NCI-H446 treated with DMSO at 0.1 percent for 48 hours (cell line): ENCODE measurements at regions not wholly inside any gene's neighbourhood (a gene's known extent, or its start where the extent isn't known, plus 50 kb on each side); places are given as distances from the start of the nearest gene placed in this dataset.

Experiments used
- DNase-seq: peaks from one replicate; lab custom pipeline; 2025; lab: John Stamatoyannopoulos, UW

DNA sequence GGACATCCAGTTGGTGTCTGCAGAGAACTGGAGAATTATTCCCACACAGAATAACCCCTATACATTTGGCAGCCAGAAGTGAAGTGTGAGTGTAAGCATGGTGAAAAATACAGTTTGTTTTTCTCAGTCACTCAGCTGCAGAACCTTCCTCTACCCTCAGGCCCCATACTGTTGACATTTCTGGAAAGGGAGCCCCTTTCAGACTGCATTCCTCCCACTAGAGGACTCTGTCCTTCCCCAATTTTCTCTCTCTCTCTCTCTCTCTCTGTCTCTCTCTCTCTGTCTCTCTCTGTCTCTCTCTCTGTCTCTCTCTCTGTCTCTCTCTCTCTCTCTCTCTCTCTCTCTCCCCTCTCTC, 86.8 kb upstream of the STEAP1B start:
- no peak for DNase-seq

DNA sequence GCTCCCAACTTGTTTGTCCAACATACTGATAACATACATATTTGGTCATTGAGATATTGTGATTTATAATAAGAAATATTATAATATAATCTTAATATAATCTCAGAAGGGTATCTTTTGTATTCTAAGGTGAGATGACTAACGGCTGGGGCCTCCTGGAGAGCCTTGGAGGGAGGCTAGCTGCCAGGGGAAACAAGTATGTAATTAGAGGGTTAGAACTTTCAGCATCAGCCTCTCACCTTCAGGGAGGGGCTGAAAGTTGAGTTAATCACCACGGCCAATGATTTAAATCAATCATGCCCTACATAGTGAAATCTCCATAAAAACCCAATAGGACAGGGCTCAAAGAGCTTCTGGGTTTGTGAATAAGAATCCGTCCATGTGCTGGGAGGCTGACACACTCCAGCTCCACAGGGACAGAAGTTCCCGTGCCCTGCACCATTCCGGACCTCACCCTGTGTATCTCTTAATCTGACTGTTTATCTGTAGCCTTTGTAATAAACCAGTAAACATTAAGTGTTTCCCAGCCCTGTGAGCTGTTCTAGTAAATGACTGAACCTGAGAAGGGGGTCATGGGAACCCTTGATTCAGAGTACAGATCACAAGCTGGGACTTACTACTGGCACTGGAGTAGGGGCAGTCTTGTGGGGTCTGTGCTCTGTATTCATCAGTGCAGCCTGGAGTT, 86.3 kb upstream of the STEAP1B start:
- DNase-seq: no peak

DNA sequence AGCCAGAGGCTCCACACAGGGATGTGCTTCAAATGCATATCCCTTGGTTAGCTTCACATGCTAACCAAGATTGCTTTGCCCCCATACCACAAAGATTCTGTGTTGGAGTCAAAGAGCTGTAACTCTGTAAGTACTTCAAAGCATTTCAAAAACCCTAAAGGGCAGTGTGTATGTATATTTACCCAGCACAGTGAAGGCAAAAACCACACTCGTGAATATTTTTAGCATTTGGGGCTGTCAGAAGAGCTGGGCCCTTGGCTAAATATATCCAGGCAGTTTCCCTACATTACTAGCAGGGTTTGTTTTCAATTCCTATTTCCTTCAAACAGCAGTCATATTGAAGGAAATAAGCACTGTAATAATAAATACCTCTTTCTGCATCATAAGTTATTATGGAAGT, 84.2 kb upstream of the STEAP1B start:
- no peak for DNase-seq

DNA sequence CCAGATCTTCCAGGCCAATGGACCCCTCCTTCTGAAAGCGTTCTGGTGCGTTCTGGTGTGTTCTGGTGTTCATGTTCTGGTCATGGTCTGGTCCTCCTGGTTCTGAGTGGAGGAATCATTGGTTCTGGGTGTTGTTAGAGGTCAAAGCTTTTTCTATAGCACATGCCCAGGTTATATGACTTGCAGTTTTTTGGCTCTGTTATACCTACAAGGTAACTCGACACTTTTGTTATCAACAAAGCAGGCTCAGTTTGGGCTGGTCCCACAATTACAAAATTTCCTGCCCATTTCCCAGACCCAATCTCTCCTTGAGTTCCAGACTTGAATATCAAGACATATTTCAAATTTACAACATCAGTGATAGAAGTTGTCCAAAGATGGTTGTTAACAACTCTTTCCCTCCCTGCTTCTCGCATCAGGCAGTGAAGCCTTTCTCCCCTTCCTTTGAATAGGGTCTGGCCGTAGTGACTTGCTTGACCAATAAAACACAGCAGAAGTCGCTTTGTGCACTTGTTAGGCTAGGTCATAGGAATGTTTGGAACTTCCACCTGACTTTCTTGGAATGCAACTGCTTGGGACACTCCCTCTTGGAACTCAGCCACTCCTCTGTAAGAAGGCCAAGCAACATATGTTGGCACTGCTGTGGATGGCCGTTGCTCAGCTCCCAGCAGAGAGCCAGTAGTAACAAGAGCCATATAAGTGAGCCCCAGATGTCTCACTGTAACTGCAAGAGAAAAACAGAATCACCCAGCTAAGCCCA, 83.1 kb upstream of the STEAP1B start:
- peak; percentile 4 for DNase-seq

DNA sequence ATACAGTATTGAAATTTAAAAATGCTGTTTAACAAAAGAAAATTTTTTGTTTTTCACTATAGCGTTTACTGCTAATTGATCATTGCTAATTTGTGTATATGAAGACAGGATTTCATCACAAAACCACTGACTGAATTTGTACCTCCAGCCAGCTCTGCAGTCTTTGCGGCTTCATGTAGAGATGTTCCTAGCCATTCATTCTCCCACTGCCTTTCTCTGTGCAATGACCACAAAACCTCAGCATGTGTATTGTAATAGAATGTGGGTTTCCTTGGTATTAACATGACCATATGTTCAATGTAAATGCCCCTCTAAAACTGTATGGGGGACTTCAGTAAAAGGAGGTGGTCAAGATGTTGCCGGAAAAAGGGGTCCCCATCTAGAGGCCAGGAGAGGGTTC, 81.1 kb upstream of the STEAP1B start:
- no peak for DNase-seq

DNA sequence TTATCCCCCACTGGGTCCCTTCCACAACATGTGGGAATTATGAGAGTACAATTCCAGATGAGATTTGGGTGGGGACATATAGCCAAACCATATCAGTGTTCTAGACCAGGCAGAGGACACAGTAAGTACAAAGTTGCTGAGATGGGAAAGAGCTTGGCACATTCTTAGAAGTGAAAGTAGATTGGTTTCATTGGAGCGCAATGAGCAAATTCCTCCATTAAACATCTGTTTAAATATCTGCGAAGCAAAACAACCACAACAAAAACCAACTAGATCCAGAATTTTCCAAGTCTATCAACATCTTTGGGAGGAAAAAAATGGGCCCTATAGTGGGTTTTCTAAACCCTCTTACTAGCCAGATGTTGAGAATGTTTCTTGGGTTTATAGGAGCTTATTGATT, 80.0 kb upstream of the STEAP1B start:
- no peak for DNase-seq

DNA sequence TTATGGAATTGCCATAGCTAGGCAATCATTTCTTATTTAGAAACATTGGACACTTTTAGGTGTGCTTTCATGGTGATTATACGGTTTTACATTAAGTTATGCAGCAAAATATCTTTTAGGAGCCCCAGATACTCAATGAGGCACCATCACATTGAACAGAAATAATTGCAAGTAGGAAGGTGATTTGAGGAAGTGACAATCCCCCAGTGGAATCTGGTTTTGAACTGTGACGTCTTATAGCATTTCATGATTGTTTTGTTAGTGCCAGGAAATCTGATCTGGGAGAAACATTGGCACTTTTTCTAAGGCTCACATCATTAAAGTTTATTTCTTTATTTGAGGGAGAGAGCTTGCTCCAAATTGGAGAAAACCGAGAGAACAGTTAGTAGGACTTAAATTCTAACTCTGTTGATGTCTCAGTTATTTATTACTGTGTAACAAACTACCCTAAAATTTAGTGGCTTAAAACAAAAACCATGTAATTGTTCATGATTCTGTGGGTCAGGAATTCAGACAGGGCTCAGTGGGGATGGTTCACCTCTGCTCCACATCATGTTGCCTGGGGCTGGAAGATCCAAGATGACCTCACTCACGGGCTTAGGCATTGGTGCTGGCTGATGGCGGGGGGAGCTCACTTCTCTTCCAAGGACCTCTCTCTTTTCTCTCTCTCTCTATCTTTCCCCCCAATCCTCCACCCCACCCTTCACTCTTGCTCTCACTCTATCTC, 78.2 kb upstream of the STEAP1B start:
- DNase-seq: no peak

DNA sequence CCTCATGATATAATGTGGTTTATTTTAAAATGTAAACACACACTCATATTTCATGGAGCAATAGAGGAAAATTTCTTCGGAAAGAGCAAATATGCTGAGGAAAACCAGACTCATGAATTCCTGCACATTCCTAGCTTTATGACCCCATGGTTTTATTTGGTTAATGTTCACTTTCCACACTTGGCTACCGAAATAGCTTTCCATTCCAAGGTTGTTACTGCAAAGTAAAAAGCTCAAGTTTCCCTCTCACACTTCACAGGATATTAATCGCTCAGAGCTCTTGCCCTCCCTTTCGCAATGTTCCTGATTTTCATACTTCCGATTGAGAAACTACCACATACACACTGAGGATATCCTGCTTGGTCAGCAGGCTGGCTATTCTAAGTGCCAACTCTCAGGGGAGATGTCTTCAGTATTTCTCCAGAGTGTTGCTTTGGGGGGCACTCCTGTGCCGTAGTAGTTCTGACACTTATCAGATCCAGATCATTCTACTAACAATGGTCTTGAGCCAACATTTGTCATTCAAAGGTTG, 77.5 kb upstream of the STEAP1B start:
- DNase-seq: no peak

DNA sequence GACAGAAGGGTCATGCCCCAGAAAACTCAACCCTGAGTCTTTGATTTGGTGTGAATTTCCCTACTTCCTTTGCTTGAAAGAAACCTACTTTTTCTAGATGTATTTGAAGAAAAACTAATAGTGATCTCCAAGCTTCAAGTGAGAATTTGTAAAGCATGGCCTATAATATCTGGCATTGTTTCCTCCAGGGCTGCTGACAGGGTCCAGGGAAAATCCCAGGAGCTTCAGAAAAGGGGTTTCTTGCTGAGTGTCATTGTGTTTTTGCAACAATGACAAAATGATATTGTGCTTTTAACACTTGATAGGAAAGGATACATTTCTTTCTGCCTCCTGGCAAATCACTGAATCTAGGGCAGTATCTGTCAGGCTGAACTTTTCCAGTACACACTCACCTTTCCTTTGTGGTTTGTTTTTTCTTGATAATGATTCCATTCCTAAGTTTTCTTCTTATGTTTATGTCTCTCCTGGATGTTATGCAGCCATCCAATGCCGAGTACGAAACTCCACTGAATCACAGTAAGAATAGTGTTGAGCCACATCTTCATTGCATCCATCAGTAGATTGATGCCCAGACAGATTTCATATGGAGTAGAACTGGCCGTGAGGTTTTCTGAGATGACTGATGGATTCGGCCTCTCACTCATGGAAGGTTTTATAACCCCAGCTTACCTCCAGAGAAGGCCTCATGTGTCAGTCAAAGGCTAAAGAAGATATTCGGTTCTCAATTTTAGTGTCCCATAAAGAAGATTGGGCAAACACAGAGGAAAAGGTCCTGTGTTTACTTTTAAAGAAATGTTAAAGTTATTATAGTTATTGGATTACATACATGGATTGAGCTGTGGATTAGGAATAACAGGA, 76.9 kb upstream of the STEAP1B start:
- no peak for DNase-seq

DNA sequence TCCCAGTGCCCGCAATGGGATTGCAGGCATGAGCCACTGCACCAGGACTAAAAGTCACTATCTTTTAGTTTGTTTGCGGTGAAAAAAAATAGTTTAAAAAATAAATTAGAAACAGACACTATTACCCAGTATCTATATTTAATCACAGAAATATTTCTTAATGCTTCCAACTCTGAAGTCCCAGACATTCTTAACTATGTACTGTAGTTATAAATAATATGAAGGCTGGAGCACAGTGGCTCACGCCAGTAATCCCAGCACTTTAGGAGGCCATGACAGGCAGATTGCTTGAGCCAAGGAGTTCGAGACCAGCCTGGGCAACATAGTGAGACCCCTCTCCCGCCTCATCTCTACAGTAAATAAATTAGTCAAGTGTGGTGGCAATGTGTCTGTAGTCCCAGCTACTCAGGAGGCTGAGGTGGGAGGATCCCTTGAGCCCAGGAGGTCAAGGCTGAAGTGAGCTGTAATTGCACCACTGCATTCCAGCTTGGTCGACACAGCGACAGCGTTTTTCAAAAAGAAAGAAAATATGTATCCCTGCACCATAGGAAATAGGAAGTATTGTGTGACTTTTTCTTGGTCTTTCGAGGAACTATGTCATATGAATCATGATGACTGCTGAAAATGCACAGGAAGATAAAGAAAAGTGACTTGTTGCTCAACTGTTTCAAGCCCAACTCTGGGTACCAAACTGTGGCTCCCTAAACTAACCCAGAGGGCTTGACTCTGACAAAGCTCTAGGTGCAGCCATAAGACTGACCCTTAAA, 74.9 kb upstream of the STEAP1B start:
- DNase-seq: no peak

DNA sequence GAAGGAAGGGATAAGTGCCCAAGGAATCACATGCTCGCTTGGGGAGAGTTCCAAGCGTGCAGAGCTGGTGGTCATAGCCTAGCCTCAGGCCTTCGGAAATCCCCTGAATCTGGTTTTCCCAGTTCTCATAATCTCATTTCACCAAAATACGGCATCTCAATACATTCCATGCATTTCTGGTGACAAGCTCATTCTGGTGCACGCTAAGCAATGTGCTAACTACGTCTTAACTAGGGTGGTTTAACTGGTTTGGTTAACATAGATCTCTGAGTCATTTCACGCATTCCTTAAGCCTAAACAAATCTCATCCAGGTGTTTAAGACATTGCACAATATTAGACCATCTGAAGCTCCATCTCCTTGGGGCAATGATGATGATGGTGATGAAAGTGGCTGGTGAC, 72.9 kb upstream of the STEAP1B start:
- DNase-seq: no peak

DNA sequence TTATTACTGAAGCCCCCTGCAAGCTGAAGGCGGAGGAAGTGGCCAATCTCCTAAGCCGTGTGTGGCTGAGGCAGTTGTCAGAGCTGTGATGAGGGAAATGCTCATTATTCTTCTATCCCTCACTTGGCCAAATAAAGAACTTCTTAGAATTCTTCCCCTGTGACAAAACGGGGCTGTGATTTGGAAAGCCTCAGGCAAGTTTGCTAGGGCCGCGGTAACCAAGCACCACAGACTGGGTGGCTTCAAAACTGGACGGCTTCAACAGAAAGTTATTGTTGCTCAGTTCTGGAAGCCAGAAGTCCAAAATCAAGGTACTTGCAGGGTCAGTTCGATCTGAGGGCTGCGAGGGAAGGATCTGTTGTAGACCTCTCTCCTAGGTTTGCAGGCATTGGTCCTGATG, 72.3 kb upstream of the STEAP1B start:
- DNase-seq: no peak

DNA sequence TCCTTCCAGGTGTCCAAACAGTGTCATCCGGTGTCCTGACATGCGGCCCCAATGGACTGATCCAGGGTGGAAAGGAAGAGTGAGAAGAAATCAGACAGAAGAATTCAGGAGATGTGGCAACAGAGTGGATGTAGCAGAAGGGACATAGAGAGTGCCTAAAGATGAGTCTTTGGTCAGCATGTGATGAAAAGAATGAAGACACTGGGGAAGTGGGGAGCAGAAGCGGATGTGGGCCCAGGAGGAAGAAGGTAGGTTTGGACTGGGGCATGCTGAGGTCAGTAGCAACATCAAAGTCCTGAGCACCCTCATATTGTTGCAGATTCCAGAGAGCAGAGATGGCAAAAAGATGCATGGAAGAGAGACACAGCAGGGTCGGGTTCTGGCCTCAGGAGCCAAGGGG, 71.8 kb upstream of the STEAP1B start:
- DNase-seq: no peak

DNA sequence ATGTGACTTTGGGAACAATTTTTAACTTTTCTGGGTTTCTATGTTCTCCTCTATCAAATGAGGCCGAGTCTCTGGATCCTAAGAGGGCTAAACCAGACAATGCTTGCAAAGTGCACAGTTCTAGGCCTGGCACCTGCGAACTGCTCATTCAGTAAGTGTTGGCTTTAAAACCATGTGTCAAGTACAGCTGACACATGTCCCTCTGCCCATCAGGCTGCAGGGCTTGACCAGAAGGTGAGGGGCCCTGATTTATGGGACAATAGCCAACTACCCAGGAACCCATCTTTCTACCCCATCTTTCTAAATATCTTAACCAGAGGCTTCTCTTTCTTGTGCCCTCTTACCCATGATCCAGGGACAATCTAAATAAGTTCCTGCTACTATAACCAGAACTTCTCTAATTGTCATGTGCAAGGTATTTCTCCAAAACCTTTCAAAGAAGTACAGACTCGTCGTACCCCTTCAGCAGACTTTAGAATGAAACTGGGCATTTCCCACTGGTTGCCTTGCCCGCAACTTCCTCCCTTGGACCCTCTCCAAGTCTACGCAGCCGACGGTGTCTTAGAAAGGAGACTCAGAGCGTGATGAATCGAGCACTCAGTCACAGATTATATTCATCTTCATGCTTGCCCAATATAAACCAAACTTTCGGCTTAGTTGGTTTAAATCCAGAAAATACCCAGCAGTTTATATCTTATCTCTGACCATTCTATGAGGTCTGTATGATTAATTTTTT, 69.8 kb upstream of the STEAP1B start:
- no peak for DNase-seq

DNA sequence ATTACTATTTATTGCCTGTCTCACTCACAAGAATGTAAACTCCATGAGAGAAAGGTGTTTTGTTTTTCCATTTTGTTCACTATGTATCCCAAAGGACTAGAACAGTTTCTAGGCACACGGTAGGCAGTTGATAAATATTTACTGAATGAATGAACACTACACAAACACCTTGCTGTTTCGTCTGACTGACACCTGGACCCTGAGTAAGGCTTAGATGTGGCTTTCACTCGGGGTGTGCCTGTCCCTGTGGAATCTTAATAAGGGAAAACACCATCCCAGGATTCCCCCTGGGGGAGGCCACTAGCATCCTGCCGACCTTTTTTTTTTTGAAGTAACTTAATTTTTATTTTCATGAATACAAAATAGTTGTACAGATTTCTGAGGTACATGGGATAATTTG, 66.6 kb upstream of the STEAP1B start:
- no peak for DNase-seq

DNA sequence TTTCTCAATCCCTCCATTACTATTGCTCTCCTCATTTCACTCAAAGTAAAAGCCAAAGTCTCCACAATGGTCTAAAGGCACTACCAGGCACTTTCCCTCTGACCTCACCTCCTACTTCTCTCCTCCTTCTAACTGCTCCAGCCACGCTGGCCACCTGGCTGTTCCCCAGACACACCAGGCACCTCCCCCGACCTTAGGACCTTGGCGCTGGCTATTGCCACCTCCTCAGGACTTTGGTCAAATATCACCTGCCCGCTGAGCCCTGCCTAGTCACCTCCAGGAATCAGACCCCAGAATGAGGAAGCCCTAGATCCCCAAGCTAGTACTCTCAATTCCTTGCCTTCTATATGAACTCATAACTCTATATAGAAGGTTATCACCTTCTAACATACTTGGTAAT, 66.2 kb upstream of the STEAP1B start:
- DNase-seq: no peak

DNA sequence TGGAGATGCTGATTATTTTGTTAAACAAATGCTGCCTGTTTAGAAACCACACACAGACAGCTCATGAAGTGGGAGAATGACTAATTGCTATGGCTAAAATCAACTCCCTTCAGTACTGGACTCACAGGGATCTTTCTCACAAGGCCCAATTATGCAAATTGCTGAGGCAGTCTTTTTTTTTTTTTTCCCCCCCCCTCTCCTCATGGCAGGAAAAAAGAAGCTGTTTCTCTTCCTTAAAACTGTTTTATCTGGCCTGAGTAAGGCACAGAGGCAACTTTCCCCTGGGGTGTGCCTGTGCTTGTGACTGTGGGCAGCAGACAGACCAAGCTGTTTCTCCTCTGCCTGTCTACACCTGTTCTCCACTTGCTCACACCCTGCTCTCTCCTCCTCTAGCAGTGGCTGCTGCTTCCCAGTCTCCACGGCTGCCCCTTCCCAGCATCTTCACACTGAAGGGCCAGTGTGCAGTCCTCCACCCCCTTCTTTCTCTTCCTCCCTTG, 65.4 kb upstream of the STEAP1B start:
- DNase-seq: no peak

DNA sequence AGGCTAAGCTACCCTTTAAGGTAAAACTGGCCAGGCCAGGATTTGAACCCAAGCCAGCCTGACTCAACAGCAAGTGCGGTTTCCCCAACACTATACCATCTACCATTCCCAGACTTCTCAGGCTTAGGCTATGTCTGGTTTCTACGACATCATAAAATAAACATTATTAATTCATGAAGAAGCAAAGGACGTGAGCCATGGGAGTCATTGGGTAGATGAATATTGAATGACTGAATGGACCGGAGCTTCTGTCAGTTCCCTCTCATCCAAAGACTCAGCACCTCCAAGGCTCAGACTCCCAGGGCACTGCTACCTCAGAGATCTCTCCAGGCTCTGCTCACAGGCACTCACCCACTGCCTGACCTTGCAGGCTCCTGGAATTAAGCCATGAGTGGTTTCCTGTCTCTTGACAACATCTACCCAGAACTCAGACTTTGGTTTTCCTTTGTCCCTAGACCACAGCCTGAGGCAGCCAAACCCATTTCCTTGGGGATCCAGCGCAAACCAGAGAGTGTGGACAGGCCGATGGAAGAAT, 64.6 kb upstream of the STEAP1B start:
- no peak for DNase-seq

DNA sequence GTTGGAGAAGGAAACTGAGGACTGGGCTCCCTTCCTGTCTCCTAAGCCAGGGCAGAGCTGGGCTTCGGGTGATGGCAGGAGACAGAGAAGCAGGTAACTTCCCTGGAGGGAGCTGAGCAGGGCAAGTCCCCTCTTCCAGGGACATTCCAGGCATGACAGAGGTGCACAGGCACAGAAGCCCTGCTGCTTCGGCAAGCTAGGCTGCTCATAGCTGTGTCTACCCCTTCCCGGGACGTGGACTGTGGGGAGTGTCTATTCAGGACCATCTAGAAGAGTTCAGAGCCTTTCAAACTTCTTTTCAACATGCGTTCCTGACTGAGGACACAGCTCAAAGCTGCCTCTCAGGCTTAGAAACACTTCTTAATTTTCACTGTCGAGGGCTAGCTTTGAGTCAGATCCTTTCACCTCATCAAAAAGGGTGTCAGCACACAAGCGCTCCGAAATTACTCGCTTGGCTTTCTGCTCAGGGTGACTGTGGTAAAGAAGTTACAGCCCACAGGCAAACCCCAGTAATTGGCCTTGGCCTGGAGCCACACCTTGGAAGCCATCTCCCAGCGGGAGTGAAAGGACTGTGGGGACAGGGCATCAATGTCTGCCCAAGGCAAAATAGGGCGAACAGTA, 63.7 kb upstream of the STEAP1B start:
- DNase-seq: no peak

DNA sequence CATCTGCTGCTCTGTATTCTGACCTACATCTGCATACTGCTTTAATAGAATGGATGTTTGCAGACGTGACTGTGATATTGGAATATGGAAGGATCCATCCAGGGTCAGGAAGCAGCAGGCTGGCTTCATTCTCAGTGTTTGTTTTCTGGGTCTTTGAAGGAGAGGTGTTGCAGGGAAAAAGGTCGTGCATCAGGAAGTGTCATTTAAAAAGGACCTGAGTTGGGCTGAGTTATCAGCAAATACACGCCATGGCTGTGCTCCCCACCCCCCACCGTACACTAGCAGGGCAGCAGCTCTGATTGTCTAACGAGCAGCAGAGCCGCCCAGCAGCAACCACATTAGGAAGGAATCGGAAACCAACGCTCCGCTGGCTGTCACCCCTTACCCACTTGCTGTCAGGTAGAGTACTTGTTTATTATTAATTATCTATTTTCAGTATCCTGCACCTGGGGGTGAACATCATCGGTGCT, 63.1 kb upstream of the STEAP1B start:
- no peak for DNase-seq
